ENCODE measurements at regions not wholly inside any gene's neighbourhood (a gene's known extent, or its start where the extent isn't known, plus 50 kb on each side); places are given as distances from the start of the nearest gene placed in this dataset.

GRCh38 chr7:106339513-106340246, 54.9 kb upstream of the NAMPT start:
- no peak for TF ChIP-seq CTCF (IDR thresholded peaks at IDR 0.05; ENCODE audit: insufficient read depth, low read depth, low read length)
- DNase-seq (ENCODE audit: low read depth): no peak
- no peak overlapping the region for H3K4me3 ChIP-seq (ENCODE audit: low read depth, low read length)

- no peak for DNase-seq (ENCODE audit: low read depth)
- no peak for TF ChIP-seq CTCF (IDR thresholded peaks at IDR 0.05; ENCODE audit: insufficient read depth, low read depth, low read length)
- H3K4me3 ChIP-seq (ENCODE audit: low read depth, low read length): no peak overlapping the region
Observed at GRCh38 chr7:106337754-106338153, 53.0 kb upstream of the NAMPT start.

GRCh38 chr7:106335814-106336213, 51.0 kb upstream of the NAMPT start:
- TF ChIP-seq CTCF (IDR thresholded peaks at IDR 0.05; ENCODE audit: insufficient read depth, low read depth, low read length): no peak
- H3K4me3 ChIP-seq (ENCODE audit: low read depth, low read length): no peak overlapping the region
- DNase-seq (ENCODE audit: low read depth): no peak

Measured in fibroblast of villous mesenchyme (primary cell).